ENCODE measurements at regions not wholly inside any gene's neighbourhood (a gene's known extent, or its start where the extent isn't known, plus 50 kb on each side); places are given as distances from the start of the nearest gene placed in this dataset.
"Not testable (repeated sequence)": the region's sequence is repeated elsewhere in the genome, so short reads cannot be mapped to it uniquely, and the experiment has no call there.

GRCh38 chr3:35408882-35409281 lies 230.4 kb upstream of the ARPP21 start:
- no peak for DNase-seq (ENCODE audit: low read depth)
- in situ Hi-C loops (cut with HindIII; ENCODE audit: low pct_unique_long_range_greater_than_20kb, low sequenced_read_pairs), result no loop called here

GRCh38 chr3:35409991-35410390 lies 229.3 kb upstream of the ARPP21 start:
- in situ Hi-C loops (cut with HindIII; ENCODE audit: low pct_unique_long_range_greater_than_20kb, low sequenced_read_pairs), result no loop called here

GRCh38 chr3:35413483-35413882 lies 225.8 kb upstream of the ARPP21 start:
- in situ Hi-C loops (cut with HindIII; ENCODE audit: low pct_unique_long_range_greater_than_20kb, low sequenced_read_pairs), result no loop called here
- DNase-seq (ENCODE audit: low read depth), result no peak

More at GRCh38 chr3:35409991-35410390, 229.3 kb upstream of the ARPP21 start:
- no peak for DNase-seq (ENCODE audit: low read depth)

GRCh38 chr3:35417080-35417479 lies 222.2 kb upstream of the ARPP21 start:
- in situ Hi-C loops (cut with HindIII; ENCODE audit: low pct_unique_long_range_greater_than_20kb, low sequenced_read_pairs), result no loop called here
- DNase-seq (ENCODE audit: low read depth), result no peak

- DNase-seq (ENCODE audit: low read depth), result no peak
- in situ Hi-C loops (cut with HindIII; ENCODE audit: low pct_unique_long_range_greater_than_20kb, low sequenced_read_pairs), result no loop called here
Observed at GRCh38 chr3:35422101-35422500, 217.2 kb upstream of the ARPP21 start.

GRCh38 chr3:35422836-35423601 lies 216.3 kb upstream of the ARPP21 start:
- DNase-seq (ENCODE audit: low read depth), result no peak
- in situ Hi-C loops (cut with HindIII; ENCODE audit: low pct_unique_long_range_greater_than_20kb, low sequenced_read_pairs), result no loop called here

- in situ Hi-C loops (cut with HindIII; ENCODE audit: low pct_unique_long_range_greater_than_20kb, low sequenced_read_pairs), result no loop called here
- no peak for DNase-seq (ENCODE audit: low read depth)
Observed at GRCh38 chr3:35426366-35426958, 212.9 kb upstream of the ARPP21 start.

GRCh38 chr3:35437381-35437780 lies 201.9 kb upstream of the ARPP21 start:
- no peak for DNase-seq (ENCODE audit: low read depth)
- in situ Hi-C loops (cut with HindIII; ENCODE audit: low pct_unique_long_range_greater_than_20kb, low sequenced_read_pairs), result no loop called here

- no peak for DNase-seq (ENCODE audit: low read depth)
- in situ Hi-C loops (cut with HindIII; ENCODE audit: low pct_unique_long_range_greater_than_20kb, low sequenced_read_pairs), result no loop called here
Observed at GRCh38 chr3:35438101-35438500, 201.2 kb upstream of the ARPP21 start.

- DNase-seq (ENCODE audit: low read depth), result no peak
- in situ Hi-C loops (cut with HindIII; ENCODE audit: low pct_unique_long_range_greater_than_20kb, low sequenced_read_pairs), result no loop called here
Observed at GRCh38 chr3:35439663-35440062, 199.7 kb upstream of the ARPP21 start.

- DNase-seq (ENCODE audit: low read depth), result no peak
- in situ Hi-C loops (cut with HindIII; ENCODE audit: low pct_unique_long_range_greater_than_20kb, low sequenced_read_pairs), result no loop called here
Observed at GRCh38 chr3:35440826-35441225, 198.5 kb upstream of the ARPP21 start.

- no peak for DNase-seq (ENCODE audit: low read depth)
- in situ Hi-C loops (cut with HindIII; ENCODE audit: low pct_unique_long_range_greater_than_20kb, low sequenced_read_pairs), result no loop called here
Observed at GRCh38 chr3:35446896-35447295, 192.4 kb upstream of the ARPP21 start.

GRCh38 chr3:35448121-35448520 lies 191.2 kb upstream of the ARPP21 start:
- DNase-seq (ENCODE audit: low read depth), result no peak
- in situ Hi-C loops (cut with HindIII; ENCODE audit: low pct_unique_long_range_greater_than_20kb, low sequenced_read_pairs), result no loop called here

- DNase-seq (ENCODE audit: low read depth), result no peak
- in situ Hi-C loops (cut with HindIII; ENCODE audit: low pct_unique_long_range_greater_than_20kb, low sequenced_read_pairs), result no loop called here
Observed at GRCh38 chr3:35448681-35449080, 190.6 kb upstream of the ARPP21 start.

GRCh38 chr3:35454819-35455218 lies 184.5 kb upstream of the ARPP21 start:
- DNase-seq (ENCODE audit: low read depth); in situ Hi-C loops (cut with HindIII; ENCODE audit: low pct_unique_long_range_greater_than_20kb, low sequenced_read_pairs): not testable (repeated sequence)

GRCh38 chr3:35473956-35474355 lies 165.4 kb upstream of the ARPP21 start:
- in situ Hi-C loops (cut with HindIII; ENCODE audit: low pct_unique_long_range_greater_than_20kb, low sequenced_read_pairs), result no loop called here
- no peak for DNase-seq (ENCODE audit: low read depth)

GRCh38 chr3:35482566-35482965 lies 156.8 kb upstream of the ARPP21 start:
- in situ Hi-C loops (cut with HindIII; ENCODE audit: low pct_unique_long_range_greater_than_20kb, low sequenced_read_pairs), result not testable (repeated sequence)

GRCh38 chr3:35483131-35483530 lies 156.2 kb upstream of the ARPP21 start:
- in situ Hi-C loops (cut with HindIII; ENCODE audit: low pct_unique_long_range_greater_than_20kb, low sequenced_read_pairs), result no loop called here

More at GRCh38 chr3:35482566-35482965, 156.8 kb upstream of the ARPP21 start:
- not testable (repeated sequence) for DNase-seq (ENCODE audit: low read depth)

GRCh38 chr3:35484929-35485530 lies 154.3 kb upstream of the ARPP21 start:
- DNase-seq (ENCODE audit: low read depth), result no peak

More at GRCh38 chr3:35483131-35483530, 156.2 kb upstream of the ARPP21 start:
- no peak for DNase-seq (ENCODE audit: low read depth)

More at GRCh38 chr3:35484929-35485530, 154.3 kb upstream of the ARPP21 start:
- in situ Hi-C loops (cut with HindIII; ENCODE audit: low pct_unique_long_range_greater_than_20kb, low sequenced_read_pairs), result no loop called here
